Erythroblast (primary cell): ENCODE measurements at regions not wholly inside any gene's neighbourhood (a gene's known extent, or its start where the extent isn't known, plus 50 kb on each side); places are given as distances from the start of the nearest gene placed in this dataset.

Source experiments
- GATA1 ChIP-seq: IDR thresholded peaks from 2 replicates; pipeline ENCODE4 v1.6.1; 2011; ENCODE audit warnings: low read depth, mild to moderate bottlenecking, control low read depth, low read length, moderate library complexity
- POLR2A ChIP-seq: IDR thresholded peaks from 2 replicates; pipeline ENCODE4 v1.6.1; 2011; ENCODE audit warnings: mild to moderate bottlenecking, low read length

- no peak for TF ChIP-seq POLR2A
- TF ChIP-seq GATA1 = no peak
Observed at GRCh38 chr18:44464398-44465180, 216.1 kb upstream of the SETBP1 start.
